Coronary artery (tissue), 2 donors: ENCODE measurements at regions not wholly inside any gene's neighbourhood (a gene's known extent, or its start where the extent isn't known, plus 50 kb on each side); places are given as distances from the start of the nearest gene placed in this dataset.
"Not testable (repeated sequence)": the region's sequence is repeated elsewhere in the genome, so short reads cannot be mapped to it uniquely, and the experiment has no call there.

Experiments
- DNase-seq: peaks from one replicate; pipeline ENCODE4 v3.0.0-alpha.2; 2017; ENCODE audit warnings: low spot score
- H3K27ac ChIP-seq, 2 donors: fragments of 200-600 bp; sonication (generic); one replicate each; pipeline ENCODE4 v1.5.1; 2016 to 2019
- H3K4me3 ChIP-seq: fragments of 200-600 bp; sonication (generic); 2 replicates; pipeline ENCODE4 v1.5.1; 2016; ENCODE audit warnings: mild to moderate bottlenecking, moderate library complexity
- CTCF ChIP-seq: fragments of 200-600 bp; sonication (generic); IDR thresholded peaks from one replicate; pipeline ENCODE4 v1.5.1; 2019; ENCODE audit warnings: antibody characterized with exemption

GRCh38 chr1:199085903-199086302 lies 447.1 kb downstream of the PTPRC start:
- TF ChIP-seq CTCF: no peak
- Histone ChIP-seq H3K27ac (no peak overlapping the region), H3K4me3 (no peak overlapping the region)
- no peak for DNase-seq

- DNase-seq: no peak
- Histone ChIP-seq H3K27ac (no peak overlapping the region), H3K4me3 (no peak overlapping the region)
- TF ChIP-seq CTCF: no peak
These were observed 448.3 kb downstream of the PTPRC start for GRCh38 chr1:199087144-199087543.

- H3K27ac ChIP-seq: no peak overlapping the region
These were observed 450.7 kb downstream of the PTPRC start for GRCh38 chr1:199089393-199090122.

DNA sequence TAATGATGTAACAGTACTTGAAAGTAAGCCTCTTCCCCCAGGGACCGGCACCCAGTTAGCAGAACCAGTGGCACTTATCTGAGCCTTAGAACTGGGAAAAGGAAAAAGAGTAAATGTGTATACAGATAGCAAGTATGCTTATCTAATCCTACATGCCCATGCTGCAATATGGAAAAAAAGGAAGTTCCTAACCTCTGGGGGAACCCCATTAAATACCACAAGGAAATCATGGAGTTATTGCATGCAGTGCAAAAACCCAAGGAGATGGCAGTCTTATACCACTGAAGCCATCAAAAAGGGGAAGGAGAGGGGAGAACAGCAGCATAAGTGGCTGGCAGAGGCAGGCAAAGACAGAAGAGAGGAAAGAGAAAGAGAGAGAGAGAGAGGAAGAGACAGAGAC lies 456.8 kb downstream of the PTPRC start:
- not testable (repeated sequence) for H3K4me3 ChIP-seq, H3K27ac ChIP-seq, DNase-seq

More at GRCh38 chr1:199089393-199090122, 450.7 kb downstream of the PTPRC start:
- no peak overlapping the region for H3K4me3 ChIP-seq
- DNase-seq: no peak
- TF ChIP-seq CTCF: no peak

GRCh38 chr1:199096591-199096990 lies 457.8 kb downstream of the PTPRC start:
- DNase-seq: no peak
- TF ChIP-seq CTCF: no peak
- H3K27ac ChIP-seq: no peak overlapping the region
- no peak overlapping the region for H3K4me3 ChIP-seq

DNA sequence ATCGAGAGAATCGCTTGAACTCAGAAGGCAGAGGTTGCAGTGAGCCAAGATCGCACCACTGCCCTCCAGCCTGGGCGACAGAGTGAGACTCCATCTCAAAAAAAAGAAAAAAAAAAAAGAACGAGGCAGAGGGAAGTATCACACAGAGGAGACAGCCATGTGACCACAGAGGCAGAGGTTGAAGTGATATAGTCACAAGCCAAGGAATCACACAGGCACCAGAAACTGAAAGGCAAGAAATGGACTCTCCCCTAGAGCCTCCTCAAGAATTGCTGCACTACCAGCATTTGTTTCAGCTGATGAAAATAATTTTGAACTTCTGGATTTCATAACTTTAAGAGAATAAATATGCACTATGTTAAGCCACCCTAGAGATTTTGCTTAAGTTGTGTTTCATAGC lies 459.6 kb downstream of the PTPRC start:
- no peak for DNase-seq
- H3K27ac ChIP-seq: no peak overlapping the region
- no peak overlapping the region for H3K4me3 ChIP-seq
- no peak for TF ChIP-seq CTCF

DNA sequence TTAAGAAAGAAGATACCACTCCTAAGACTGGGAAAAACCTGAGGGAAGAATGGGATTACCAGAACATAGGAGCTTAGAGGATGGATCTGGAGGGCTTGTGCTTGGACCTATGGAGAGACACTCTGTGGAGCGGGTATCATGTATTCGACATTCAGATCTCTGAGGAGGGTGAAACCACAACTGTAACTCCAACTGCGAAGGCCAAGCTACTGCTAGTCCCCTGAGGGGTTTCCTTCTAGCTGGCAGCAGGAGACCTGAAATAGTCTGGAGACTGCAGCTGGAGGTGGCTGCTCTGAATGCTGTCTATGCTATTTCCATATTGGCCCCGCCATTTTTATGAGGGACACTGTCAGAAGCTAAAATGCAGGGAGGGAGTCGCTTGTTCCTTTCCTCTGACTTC lies 462.3 kb downstream of the PTPRC start:
- TF ChIP-seq CTCF: no peak
- Histone ChIP-seq H3K4me3 (no peak overlapping the region), H3K27ac (no peak overlapping the region)
- no peak for DNase-seq
